Naive thymus-derived CD4-positive, alpha-beta T cell (primary cell): ENCODE measurements at regions not wholly inside any gene's neighbourhood (a gene's known extent, or its start where the extent isn't known, plus 50 kb on each side); places are given as distances from the start of the nearest gene placed in this dataset.

Source experiments
- ATAC-seq: fragments of 150-1000 bp; cut with Tn5 transposase; 2 replicates; pipeline ENCODE4 v1.10.0; 2021; ENCODE audit warnings: mild to moderate bottlenecking, moderate library complexity
- CTCF ChIA-PET: fragments of 350-600 bp; sonication (Branson Sonifier 250); formaldehyde crosslinking; loops from one replicate; lab custom pipeline; 2021; ENCODE audit warnings: antibody characterized with exemption; lab: Charles Lee
- POLR2A ChIA-PET: fragments of 350-600 bp; sonication (Branson Sonifier 250); formaldehyde crosslinking; loops from one replicate; lab custom pipeline; 2021; ENCODE audit warnings: antibody characterized with exemption, inconsistent platforms; lab: Charles Lee
- DNase-seq, 9 donors: peaks; one replicate each; pipeline versions ENCODE4 v3.0.0 to v3.0.0-alpha.2; 2020 to 2022; ENCODE audit warnings: mixed read lengths in 1 of 9
- H3K27ac ChIP-seq: one replicate; pipeline ENCODE4 v1.7.0; 2013; ENCODE audit warnings: mild to moderate bottlenecking, low read depth, low read length, moderate library complexity
- H3K27me3 ChIP-seq, 2 donors: one replicate each; pipeline ENCODE4 v1.7.0; 2013; ENCODE audit warnings: low read length in 2 of 2, mild to moderate bottlenecking in 2 of 2, moderate library complexity in 2 of 2; ENCODE audit not compliant: control insufficient read depth in 2 of 2, insufficient read depth in 2 of 2
- H3K36me3 ChIP-seq, 3 experiments: 1 replicate in 2 of 3; 2 replicates in 1 of 3; pipeline ENCODE4 v1.7.0; 2013; ENCODE audit warnings: low read length in 3 of 3, mild to moderate bottlenecking in 3 of 3, moderate library complexity in 1 of 3; ENCODE audit not compliant: insufficient read depth in 3 of 3, control insufficient read depth in 2 of 3
- H3K4me1 ChIP-seq, 2 donors: one replicate each; pipeline ENCODE4 v1.7.0; 2013; ENCODE audit warnings: low read length in 2 of 2, mild to moderate bottlenecking in 2 of 2, moderate library complexity in 1 of 2; ENCODE audit not compliant: control insufficient read depth in 2 of 2, insufficient read depth in 2 of 2
- H3K4me3 ChIP-seq: 2 replicates; pipeline ENCODE4 v1.7.0; 2013; ENCODE audit warnings: mild to moderate bottlenecking, low read length
- H3K9me3 ChIP-seq, 3 experiments: 1 replicate in 2 of 3; 2 replicates in 1 of 3; pipeline ENCODE4 v1.7.0; 2013; ENCODE audit warnings: low read length in 3 of 3; ENCODE audit not compliant: control insufficient read depth in 2 of 3
- H3K27ac Mint-ChIP-seq, 9 donors: one replicate each; pipeline ENCODE4 v1.8.0; 2020 to 2022; ENCODE audit warnings: mixed read lengths in 9 of 9, mild to moderate bottlenecking in 8 of 9, moderate library complexity in 5 of 9, inconsistent platforms in 2 of 9
- H3K27me3 Mint-ChIP-seq, 5 donors: one replicate each; pipeline ENCODE4 v1.8.0; 2021 to 2022; ENCODE audit warnings: mixed read lengths in 5 of 5, mild to moderate bottlenecking in 1 of 5
- H3K36me3 Mint-ChIP-seq, 5 donors: one replicate each; pipeline ENCODE4 v1.8.0; 2020 to 2022; ENCODE audit warnings: mixed read lengths in 5 of 5, mild to moderate bottlenecking in 3 of 5, inconsistent platforms in 1 of 5
- H3K4me1 Mint-ChIP-seq, 7 donors: one replicate each; pipeline ENCODE4 v1.8.0; 2020 to 2022; ENCODE audit warnings: mixed read lengths in 7 of 7, mild to moderate bottlenecking in 3 of 7, inconsistent platforms in 1 of 7
- H3K4me3 Mint-ChIP-seq, 10 donors: one replicate each; pipeline ENCODE4 v1.8.0; 2020 to 2022; ENCODE audit warnings: mild to moderate bottlenecking in 10 of 10, mixed read lengths in 10 of 10, moderate library complexity in 6 of 10, inconsistent platforms in 2 of 10
- H3K9me3 Mint-ChIP-seq, 11 donors: one replicate each; pipeline ENCODE4 v1.8.0; 2020 to 2022; ENCODE audit warnings: mixed read lengths in 11 of 11, mild to moderate bottlenecking in 4 of 11, inconsistent platforms in 1 of 11, moderate library complexity in 1 of 11
- intact Hi-C, 2 donors: fragments of 100-400 bp; cut with micrococcal nuclease; formaldehyde crosslinking; loops; one replicate each; pipeline ENCODE4 v1.15.1; 2023

DNA sequence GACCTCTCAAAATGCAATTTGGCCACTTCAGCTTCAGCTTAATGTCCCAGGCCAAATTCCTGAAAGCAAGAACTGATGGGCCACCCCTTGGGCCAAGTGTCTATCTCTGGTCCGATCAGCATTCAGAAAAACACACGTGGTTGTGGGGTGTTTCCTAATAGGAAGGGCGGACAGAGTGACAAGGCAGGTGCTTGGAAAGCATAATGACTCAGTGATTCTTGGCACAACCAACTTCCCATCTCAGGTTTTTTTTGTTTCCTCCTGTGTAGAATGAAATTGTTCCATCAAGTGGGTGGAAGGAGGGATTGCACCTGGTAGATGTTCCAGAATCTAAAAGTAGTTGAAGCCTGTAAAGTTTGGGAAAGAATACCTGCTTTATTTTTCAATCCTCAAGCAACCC lies 155.6 kb downstream of the HS3ST2 start:
- DNase-seq (no peak), ATAC-seq (no peak)
- Histone ChIP-seq H3K4me3 (no peak overlapping the region), H3K4me1 (no peaks in the 10 kb centered on the region), H3K9me3 (no peaks in the 10 kb centered on the region), H3K36me3 (no peaks in the 10 kb centered on the region), H3K27me3 (no peaks in the 10 kb centered on the region), H3K27ac (no peak overlapping the region)
- ChIA-PET CTCF (no interaction called here), POLR2A (no interaction called here)
- Mint-ChIP-seq H3K9me3 (peaks cover 0 to 16% (median 0%) of the 10 kb centered on the region in 11 donors), H3K27ac (no peak overlapping the region), H3K4me1 (no peaks in the 10 kb centered on the region), H3K27me3 (peaks cover 6 to 37% (median 28%) of the 10 kb centered on the region in 5 donors), H3K4me3 (no peak overlapping the region), H3K36me3 (peaks cover 0 to 3% (median 0%) of the 10 kb centered on the region in 5 donors)
- intact Hi-C loops: no loop called here

DNA sequence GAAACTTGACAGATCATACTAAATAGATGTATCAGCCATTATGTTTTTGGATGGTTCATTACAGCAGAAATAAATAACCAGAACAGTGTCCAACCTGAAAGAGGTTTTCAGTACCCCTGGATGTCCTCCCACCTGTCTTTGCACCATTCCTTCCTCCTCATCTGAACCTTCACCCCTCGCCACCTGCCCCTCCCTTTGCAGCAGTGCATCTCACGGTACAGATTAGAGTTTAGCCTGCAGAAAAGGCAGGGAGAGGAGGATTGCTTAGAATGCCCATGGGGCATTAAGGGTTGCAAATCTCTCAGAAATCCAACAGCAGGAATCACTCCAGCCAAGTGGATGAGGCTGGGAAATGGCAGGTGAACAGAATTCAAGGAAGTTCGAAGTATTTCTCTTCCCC lies 155.0 kb downstream of the HS3ST2 start:
- Histone ChIP-seq H3K4me3 (no peak overlapping the region), H3K27me3 (no peaks in the 10 kb centered on the region), H3K4me1 (no peaks in the 10 kb centered on the region), H3K27ac (no peak overlapping the region), H3K9me3 (no peaks in the 10 kb centered on the region), H3K36me3 (no peaks in the 10 kb centered on the region)
- no peak overlapping the region for H3K4me3 Mint-ChIP-seq
- no peaks in the 10 kb centered on the region for H3K4me1 Mint-ChIP-seq
- no peak for ATAC-seq
- peaks cover 0 to 3% (median 0%) of the 10 kb centered on the region in 5 donors for H3K36me3 Mint-ChIP-seq
- ChIA-PET CTCF (no interaction called here), POLR2A (no interaction called here)
- peak overlapping the region in 1 of 9 donors; percentile 49 for H3K27ac Mint-ChIP-seq
- peaks cover 6 to 41% (median 33%) of the 10 kb centered on the region in 5 donors for H3K27me3 Mint-ChIP-seq
- DNase-seq: no peak
- intact Hi-C loops: no loop called here
- peaks cover 0 to 18% (median 2%) of the 10 kb centered on the region in 11 donors for H3K9me3 Mint-ChIP-seq

DNA sequence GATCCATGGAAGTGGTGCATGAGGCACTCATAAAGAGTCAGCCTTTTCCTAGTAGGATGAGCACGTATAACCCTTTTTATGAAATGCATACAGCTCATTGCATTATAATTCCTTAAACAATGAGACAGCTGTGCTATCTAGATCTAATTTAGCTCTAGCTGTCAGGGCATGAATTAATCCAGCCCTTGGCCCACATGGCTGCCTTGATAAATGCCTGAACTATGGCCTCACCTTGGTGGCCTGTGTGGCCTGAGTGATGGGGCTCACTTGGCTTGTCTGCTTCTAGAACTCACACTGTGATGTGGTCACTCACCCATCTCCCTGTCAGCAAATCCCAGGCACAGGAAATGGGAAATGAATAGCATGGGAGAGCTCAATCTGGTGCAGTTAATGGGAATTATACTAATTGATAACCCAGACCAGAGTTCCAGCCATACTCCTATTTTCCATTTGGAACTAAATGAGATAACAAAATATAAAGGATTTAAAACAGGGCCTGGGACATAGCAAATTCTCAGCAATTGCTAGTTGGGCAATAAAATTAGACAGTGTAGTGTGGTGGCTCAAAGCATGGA lies 153.6 kb downstream of the HS3ST2 start:
- no peak for ATAC-seq
- intact Hi-C loops: no loop called here
- Histone ChIP-seq H3K27ac (no peak overlapping the region), H3K27me3 (no peaks in the 10 kb centered on the region), H3K4me3 (no peak overlapping the region), H3K9me3 (no peaks in the 10 kb centered on the region), H3K36me3 (no peaks in the 10 kb centered on the region), H3K4me1 (no peaks in the 10 kb centered on the region)
- H3K9me3 Mint-ChIP-seq: peaks cover 0 to 23% (median 3%) of the 10 kb centered on the region in 11 donors
- CTCF ChIA-PET: interaction anchor here (1.1 kb wide), 1 partner anchor 19 kb away, joined by 3 read pairs; no protein-coding TSS in a partner anchor
- H3K27me3 Mint-ChIP-seq: peaks cover 6 to 51% (median 36%) of the 10 kb centered on the region in 5 donors
- no peak overlapping the region for H3K4me3 Mint-ChIP-seq
- POLR2A ChIA-PET: no interaction called here
- H3K4me1 Mint-ChIP-seq: no peaks in the 10 kb centered on the region
- peaks cover 0 to 3% (median 0%) of the 10 kb centered on the region in 5 donors for H3K36me3 Mint-ChIP-seq
- no peak for DNase-seq
- no peak overlapping the region for H3K27ac Mint-ChIP-seq
